OCI-LY7 (cell line): ENCODE measurements at regions not wholly inside any gene's neighbourhood (a gene's known extent, or its start where the extent isn't known, plus 50 kb on each side); places are given as distances from the start of the nearest gene placed in this dataset.

Experiments used
- BruUV-seq: library from RNA; stranded (reverse); fragments of 400-500 nt; replicated peaks from 2 replicates; lab custom pipeline; 2021; lab: Mats Ljungman, UMichigan
- CTCF ChIA-PET: fragments of 300-600 bp; sonication (Branson Sonifier 250); formaldehyde crosslinking; loops from one replicate; lab custom pipeline; 2022; ENCODE audit warnings: antibody characterized with exemption; ENCODE audit not compliant: unreplicated experiment; lab: Charles Lee
- POLR2A ChIA-PET: fragments of 300-600 bp; sonication (Branson Sonifier 250); formaldehyde crosslinking; loops from one replicate; lab custom pipeline; 2022; ENCODE audit warnings: antibody characterized with exemption; lab: Charles Lee
- DNase-seq: peaks from one replicate; pipeline ENCODE4 v3.0.0-alpha.2; 2015; ENCODE audit warnings: low spot score
- H2AFZ ChIP-seq: fragments of 200-600 bp; sonication (generic), shearing (Covaris generic); 2 replicates; pipeline ENCODE4 v1.6.1; 2014; ENCODE audit warnings: mild to moderate bottlenecking, antibody characterized with exemption, low read length, moderate library complexity
- H3K27ac ChIP-seq: fragments of 200-600 bp; sonication (generic); 2 replicates; pipeline ENCODE4 v1.5.1; 2014; ENCODE audit warnings: mixed run types, low read depth, mild to moderate bottlenecking, moderate library complexity, low read length, inconsistent platforms; ENCODE audit not compliant: poor library complexity, severe bottlenecking
- H3K36me3 ChIP-seq: fragments of 200-600 bp; sonication (generic); 2 replicates; pipeline ENCODE4 v1.6.1; 2014; ENCODE audit warnings: mild to moderate bottlenecking, antibody characterized with exemption, low read length, moderate library complexity, mixed read lengths; ENCODE audit not compliant: insufficient read depth
- H3K4me1 ChIP-seq: fragments of 200-600 bp; sonication (generic); 2 replicates; pipeline ENCODE4 v1.5.1; 2014; ENCODE audit warnings: mild to moderate bottlenecking, low read length; ENCODE audit not compliant: insufficient read depth, poor library complexity, severe bottlenecking
- H3K4me2 ChIP-seq: fragments of 200-600 bp; sonication (generic); 2 replicates; pipeline ENCODE4 v1.6.1; 2014; ENCODE audit warnings: mild to moderate bottlenecking, low read length
- H3K4me3 ChIP-seq: fragments of 200-600 bp; sonication (generic); 2 replicates; pipeline ENCODE4 v1.5.1; 2014; ENCODE audit warnings: mild to moderate bottlenecking, low read depth, low read length; ENCODE audit not compliant: poor library complexity, severe bottlenecking
- H3K79me2 ChIP-seq: fragments of 200-600 bp; sonication (generic); 2 replicates; pipeline ENCODE4 v1.6.1; 2016; ENCODE audit warnings: low read depth, mild to moderate bottlenecking, low read length, moderate library complexity, mixed read lengths; ENCODE audit not compliant: insufficient read depth
- H3K9me2 ChIP-seq: fragments of 200-600 bp; sonication (generic); 2 replicates; pipeline ENCODE4 v1.6.1; 2016; ENCODE audit warnings: mild to moderate bottlenecking, low read length, mixed read lengths; ENCODE audit not compliant: insufficient read depth
- H3K9me3 ChIP-seq: fragments of 200-600 bp; sonication (generic); 2 replicates; pipeline ENCODE4 v1.6.1; 2014; ENCODE audit warnings: mild to moderate bottlenecking, mixed run types, low read length, mixed read lengths
- H4K20me1 ChIP-seq: fragments of 200-600 bp; sonication (generic); 2 replicates; pipeline ENCODE4 v1.6.1; 2014; ENCODE audit warnings: mild to moderate bottlenecking, antibody characterized with exemption, low read length, moderate library complexity, mixed read lengths; ENCODE audit not compliant: insufficient read depth
- CTCF ChIP-seq: fragments of 200-600 bp; sonication (generic); conservative IDR thresholded peaks from 2 replicates; pipeline ENCODE4 v1.5.1; 2014; ENCODE audit warnings: mild to moderate bottlenecking, antibody characterized with exemption, low read length, moderate library complexity, mixed read lengths
- EZH2phosphoT487 ChIP-seq: fragments of 200-600 bp; sonication (generic); IDR thresholded peaks from 2 replicates; pipeline ENCODE4 v1.6.1; 2018; ENCODE audit warnings: low read depth, borderline replicate concordance, mild to moderate bottlenecking, mixed run types, antibody characterized with exemption, low read length, moderate library complexity, mixed read lengths
- intact Hi-C: fragments of 100-400 bp; cut with micrococcal nuclease; formaldehyde crosslinking; loops from one replicate; pipeline ENCODE4 v1.10.0; 2022; ENCODE audit not compliant: unreplicated experiment

GRCh38 chr14:44040561-44040960 lies 466.5 kb downstream of the FSCB start:
- no peak overlapping the region for H3K4me3 ChIP-seq
- no peaks in the 10 kb centered on the region for H3K79me2 ChIP-seq
- no peak overlapping the region for H3K4me2 ChIP-seq
- no TSS peak for BruUV-seq
- H2AFZ ChIP-seq: no peak overlapping the region
- no peak for DNase-seq
- no peaks in the 10 kb centered on the region for H3K4me1 ChIP-seq
- CTCF ChIA-PET: no interaction called here
- H3K9me3 ChIP-seq: no peaks in the 10 kb centered on the region
- no peaks in the 10 kb centered on the region for H4K20me1 ChIP-seq
- intact Hi-C loops: no loop called here
- no peak for TF ChIP-seq EZH2phosphoT487
- no peak for TF ChIP-seq CTCF
- no peak overlapping the region for H3K27ac ChIP-seq
- no peaks in the 10 kb centered on the region for H3K36me3 ChIP-seq
- H3K9me2 ChIP-seq: no peaks in the 10 kb centered on the region
- POLR2A ChIA-PET: no interaction called here

- no peaks in the 10 kb centered on the region for H3K79me2 ChIP-seq
- no peaks in the 10 kb centered on the region for H3K9me2 ChIP-seq
- no peak overlapping the region for H3K4me2 ChIP-seq
- no peaks in the 10 kb centered on the region for H3K4me1 ChIP-seq
- TF ChIP-seq EZH2phosphoT487 (no peak), CTCF (no peak)
- BruUV-seq: no TSS peak
- H3K27ac ChIP-seq: no peak overlapping the region
- intact Hi-C loops: no loop called here
- CTCF ChIA-PET: no interaction called here
- no peak for DNase-seq
- no peak overlapping the region for H2AFZ ChIP-seq
- H4K20me1 ChIP-seq: no peaks in the 10 kb centered on the region
- H3K4me3 ChIP-seq: no peak overlapping the region
- POLR2A ChIA-PET: no interaction called here
- no peaks in the 10 kb centered on the region for H3K36me3 ChIP-seq
- no peaks in the 10 kb centered on the region for H3K9me3 ChIP-seq
These were observed 470.8 kb downstream of the FSCB start for GRCh38 chr14:44036248-44036647.

- no peaks in the 10 kb centered on the region for H4K20me1 ChIP-seq
- H3K4me2 ChIP-seq: no peak overlapping the region
- no peak overlapping the region for H2AFZ ChIP-seq
- ChIA-PET POLR2A (no interaction called here), CTCF (no interaction called here)
- no peaks in the 10 kb centered on the region for H3K79me2 ChIP-seq
- H3K9me2 ChIP-seq: no peaks in the 10 kb centered on the region
- intact Hi-C loops: no loop called here
- no peaks in the 10 kb centered on the region for H3K36me3 ChIP-seq
- H3K9me3 ChIP-seq: no peaks in the 10 kb centered on the region
- DNase-seq: no peak
- TF ChIP-seq EZH2phosphoT487 (no peak), CTCF (no peak)
- no peak overlapping the region for H3K27ac ChIP-seq
- no peak overlapping the region for H3K4me3 ChIP-seq
- no TSS peak for BruUV-seq
- no peaks in the 10 kb centered on the region for H3K4me1 ChIP-seq
These were observed 471.4 kb downstream of the FSCB start for GRCh38 chr14:44035707-44036106.
